GM20000 (cell line): ENCODE measurements at regions not wholly inside any gene's neighbourhood (a gene's known extent, or its start where the extent isn't known, plus 50 kb on each side); places are given as distances from the start of the nearest gene placed in this dataset.

ENCODE experiments used
- DNase-seq: peaks from one replicate; pipeline ENCODE4 v3.0.0; 2012; ENCODE audit warnings: low spot score
- TF ChIP-seq, protein P1 (sequence below): IDR thresholded peaks from 2 replicates; pipeline ENCODE4 v1.5.1; 2012; ENCODE audit warnings: mild to moderate bottlenecking, control low read depth; ENCODE audit errors: extremely low read depth, missing control alignments

DNA sequence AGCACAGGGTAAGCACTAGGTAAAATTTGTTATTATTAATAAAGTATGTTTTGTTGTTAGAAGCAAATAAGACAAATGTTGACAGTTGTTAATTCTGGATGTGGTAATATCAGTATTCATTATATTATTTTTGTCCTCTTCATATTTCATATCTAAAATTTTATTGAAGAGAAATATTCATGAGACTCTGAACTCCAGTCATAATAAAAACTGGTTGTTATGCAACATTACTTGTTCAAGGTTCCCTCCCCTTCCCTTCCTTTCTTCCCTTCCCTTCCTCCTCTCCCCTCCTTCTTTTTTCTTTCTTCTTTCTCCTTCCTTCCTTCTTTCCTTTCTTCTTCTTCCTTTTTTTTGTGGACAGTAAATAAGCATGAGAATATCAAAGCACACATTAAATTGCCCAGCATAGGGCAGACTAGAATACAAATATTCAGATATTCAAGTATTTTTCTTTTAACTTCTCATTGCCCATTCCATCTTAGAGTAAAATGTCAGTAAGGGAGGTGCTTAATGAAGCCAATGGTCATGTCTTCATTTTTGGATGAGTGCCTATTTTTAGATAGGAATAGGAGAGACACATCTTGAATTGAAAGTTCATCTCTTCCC lies 245.0 kb downstream of the INHBA start:
- no peak for DNase-seq
- TF ChIP-seq, protein P1, sequence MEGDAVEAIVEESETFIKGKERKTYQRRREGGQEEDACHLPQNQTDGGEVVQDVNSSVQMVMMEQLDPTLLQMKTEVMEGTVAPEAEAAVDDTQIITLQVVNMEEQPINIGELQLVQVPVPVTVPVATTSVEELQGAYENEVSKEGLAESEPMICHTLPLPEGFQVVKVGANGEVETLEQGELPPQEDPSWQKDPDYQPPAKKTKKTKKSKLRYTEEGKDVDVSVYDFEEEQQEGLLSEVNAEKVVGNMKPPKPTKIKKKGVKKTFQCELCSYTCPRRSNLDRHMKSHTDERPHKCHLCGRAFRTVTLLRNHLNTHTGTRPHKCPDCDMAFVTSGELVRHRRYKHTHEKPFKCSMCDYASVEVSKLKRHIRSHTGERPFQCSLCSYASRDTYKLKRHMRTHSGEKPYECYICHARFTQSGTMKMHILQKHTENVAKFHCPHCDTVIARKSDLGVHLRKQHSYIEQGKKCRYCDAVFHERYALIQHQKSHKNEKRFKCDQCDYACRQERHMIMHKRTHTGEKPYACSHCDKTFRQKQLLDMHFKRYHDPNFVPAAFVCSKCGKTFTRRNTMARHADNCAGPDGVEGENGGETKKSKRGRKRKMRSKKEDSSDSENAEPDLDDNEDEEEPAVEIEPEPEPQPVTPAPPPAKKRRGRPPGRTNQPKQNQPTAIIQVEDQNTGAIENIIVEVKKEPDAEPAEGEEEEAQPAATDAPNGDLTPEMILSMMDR, result no peak

DNA sequence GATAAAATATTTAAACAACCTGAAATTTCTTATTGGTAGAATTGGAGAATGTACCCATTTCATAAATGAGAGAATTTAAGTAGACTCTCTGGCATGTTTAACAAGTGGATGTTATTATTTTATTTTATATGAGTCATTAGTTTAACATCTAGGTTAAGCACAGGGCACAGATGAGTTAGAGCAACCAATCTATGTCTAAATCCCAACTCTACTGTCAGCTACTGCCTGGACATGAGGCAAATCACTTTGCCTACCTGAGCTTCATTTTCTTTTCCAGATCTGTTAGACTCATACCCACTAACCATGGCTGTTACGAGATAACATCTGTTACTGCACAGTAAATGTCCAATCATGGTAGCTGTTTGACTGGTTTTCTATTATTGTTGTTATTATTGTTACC lies 251.1 kb downstream of the INHBA start:
- TF ChIP-seq, protein P1, result no peak
- DNase-seq, result no peak

DNA sequence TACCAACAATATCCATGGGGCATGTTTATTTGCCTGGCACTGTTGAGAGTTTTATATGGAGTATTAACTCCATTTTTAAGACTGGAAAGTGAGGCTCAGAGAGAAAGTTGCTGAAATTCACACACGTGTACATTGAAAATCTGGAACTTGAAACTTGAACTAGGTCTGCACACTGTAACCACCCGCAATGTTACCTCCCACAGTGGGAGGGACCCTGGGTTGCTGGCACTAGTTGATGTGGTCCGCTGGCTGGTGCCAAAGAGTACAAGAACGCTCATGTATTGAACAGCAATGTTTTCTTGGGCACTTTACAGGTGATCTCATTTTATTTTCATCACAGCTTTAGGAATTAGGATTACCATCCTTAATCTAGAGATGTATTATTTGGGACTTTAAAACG lies 253.2 kb downstream of the INHBA start:
- TF ChIP-seq, protein P1, result no peak
- DNase-seq, result no peak

DNA sequence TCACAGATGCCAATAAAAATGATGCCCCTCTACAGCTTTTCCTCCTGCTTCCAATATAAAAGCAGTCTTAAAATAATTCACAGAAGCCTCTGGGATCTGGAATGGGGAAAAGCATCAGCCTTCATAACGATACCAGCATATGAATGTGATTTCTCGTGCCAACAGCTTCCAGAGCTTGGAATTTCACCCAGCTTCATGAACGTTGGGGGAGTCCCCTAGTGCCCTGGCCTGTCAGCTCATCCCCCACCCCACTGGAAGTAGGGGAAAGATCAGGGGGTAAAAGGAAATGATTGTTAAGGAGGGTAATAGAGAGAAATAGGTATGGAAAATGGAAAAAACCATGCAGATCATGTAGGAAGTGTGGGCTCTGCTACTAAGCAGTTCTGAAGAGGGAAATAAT lies 253.6 kb downstream of the INHBA start:
- TF ChIP-seq, protein P1, result no peak
- DNase-seq, result no peak

DNA sequence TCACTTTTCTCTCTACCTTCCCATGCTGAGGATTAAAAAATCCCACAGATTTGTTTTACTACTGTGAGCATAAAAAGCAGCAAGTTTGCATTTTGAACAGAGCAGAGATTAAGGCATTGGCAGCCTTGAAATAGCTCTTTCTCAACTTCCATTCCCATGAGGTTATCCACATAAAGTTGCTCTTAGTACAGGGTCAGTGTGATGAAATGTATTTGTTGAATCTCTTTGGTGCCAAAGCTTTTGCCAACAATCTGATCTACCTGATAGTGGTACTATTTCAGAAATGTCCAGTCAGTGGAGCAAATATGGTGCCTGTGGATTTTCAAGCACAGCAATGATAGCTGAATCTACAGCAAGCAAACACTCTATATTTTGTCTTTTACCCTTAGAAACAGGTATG lies 254.8 kb downstream of the INHBA start:
- TF ChIP-seq, protein P1, result no peak
- DNase-seq, result no peak

DNA sequence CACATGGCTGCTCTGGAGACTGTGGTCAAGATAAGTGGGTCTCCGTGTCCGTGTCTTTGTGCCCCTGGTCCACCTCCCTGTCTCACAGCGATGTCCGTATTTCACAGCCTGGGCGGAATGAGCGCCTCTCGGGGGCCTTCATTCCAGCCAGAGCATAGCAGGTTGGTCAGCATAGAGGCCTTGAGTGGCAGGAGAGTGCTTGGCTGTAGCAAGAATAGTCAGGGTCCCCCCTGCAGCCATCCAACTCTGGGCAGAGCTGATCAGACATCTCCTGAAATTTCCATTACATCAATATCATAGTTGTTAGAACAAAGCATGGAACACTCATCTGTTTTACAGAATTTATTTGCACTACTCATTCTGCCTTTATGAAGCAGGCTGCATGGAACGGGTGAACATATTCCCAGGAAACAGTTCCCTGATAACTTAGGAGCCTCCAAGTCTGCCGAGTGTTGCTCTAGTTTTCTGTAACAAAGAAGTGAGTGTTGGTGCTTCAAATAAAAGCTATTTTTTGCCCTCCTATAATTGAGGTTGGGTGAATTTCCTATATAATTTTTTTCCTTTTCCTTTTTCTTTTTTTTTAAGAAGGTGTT lies 255.3 kb downstream of the INHBA start:
- TF ChIP-seq, protein P1, result no peak
- DNase-seq, result no peak

DNA sequence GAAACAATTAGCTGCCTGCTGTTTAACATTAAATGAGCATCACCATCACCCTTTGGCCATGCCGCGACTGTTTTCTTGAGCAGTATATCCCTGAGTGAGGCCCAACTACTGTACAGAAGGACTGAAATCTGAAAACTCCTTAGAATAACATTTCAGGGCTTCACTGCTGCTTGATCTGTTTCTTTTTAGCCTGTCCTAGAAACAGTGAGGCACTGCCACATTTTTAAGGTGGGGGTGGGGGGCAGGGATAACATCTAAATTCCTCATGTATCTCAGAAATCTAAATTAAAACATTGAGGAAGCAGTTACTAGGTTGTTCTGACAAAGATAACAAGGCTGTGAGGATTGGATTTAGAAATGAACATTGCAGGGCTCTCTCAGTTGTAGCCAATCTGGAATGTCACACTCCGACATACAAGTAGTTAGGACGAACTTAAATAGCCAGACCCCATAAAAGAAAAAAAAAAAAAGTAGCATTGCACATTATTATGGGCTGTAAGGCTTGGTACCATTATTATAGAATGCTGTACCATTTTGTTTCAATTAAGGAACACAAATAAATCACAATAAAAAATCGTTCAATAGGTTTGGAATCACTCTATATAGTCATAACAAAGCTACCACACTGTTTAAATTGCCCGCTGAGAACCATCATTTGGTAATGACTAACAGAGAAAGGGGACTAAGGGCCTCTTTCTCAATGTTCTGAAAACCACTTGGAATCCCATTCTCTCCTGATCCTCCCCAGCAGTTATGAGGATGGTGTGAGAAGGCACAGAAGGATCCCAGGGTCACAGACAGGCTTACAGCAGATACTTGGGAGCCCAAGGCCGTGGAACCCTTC lies 256.1 kb downstream of the INHBA start:
- TF ChIP-seq, protein P1, result no peak
- DNase-seq, result no peak
